Suprapubic skin (tissue), 3 donors: ENCODE measurements at regions not wholly inside any gene's neighbourhood (a gene's known extent, or its start where the extent isn't known, plus 50 kb on each side); places are given as distances from the start of the nearest gene placed in this dataset.

Experiments used
- CTCF ChIP-seq, 2 donors: fragments of 200-600 bp in 1 of 2; fragments of 450-650 bp in 1 of 2; sonication (generic) in 1 of 2; IDR thresholded peaks; one replicate each; pipeline ENCODE4 v1.5.1; 2016 to 2019; ENCODE audit warnings: antibody characterized with exemption in 2 of 2, mild to moderate bottlenecking in 1 of 2, moderate library complexity in 1 of 2
- POLR2A ChIP-seq, 2 donors: fragments of 450-650 bp; IDR thresholded peaks; one replicate each; pipeline ENCODE4 v1.6.1; 2017; ENCODE audit warnings: antibody characterized with exemption in 2 of 2, mild to moderate bottlenecking in 2 of 2, moderate library complexity in 2 of 2

GRCh38 chr20:47411161-47411560 is 54.7 kb upstream of the ZMYND8 start:
- TF ChIP-seq CTCF (IDR thresholded peaks at IDR 0.05) (no peak), POLR2A (IDR thresholded peaks at IDR 0.05) (no peak)
